LNCaP clone FGC (cell line): ENCODE measurements at regions not wholly inside any gene's neighbourhood (a gene's known extent, or its start where the extent isn't known, plus 50 kb on each side); places are given as distances from the start of the nearest gene placed in this dataset.

Experiments
- DNase-seq: peaks from one replicate; pipeline ENCODE4 v3.0.0-alpha.2; 2011; ENCODE audit warnings: low read depth
- H3K4me3 ChIP-seq: 2 replicates; pipeline ENCODE4 v1.5.1; 2011; ENCODE audit warnings: mild to moderate bottlenecking, low read depth, low read length, control low read depth
- CTCF ChIP-seq: IDR thresholded peaks from 2 replicates; pipeline ENCODE4 v1.5.1; 2012; ENCODE audit warnings: mild to moderate bottlenecking; ENCODE audit not compliant: control insufficient read depth, insufficient read depth; ENCODE audit errors: extremely low read depth

GRCh38 chr4:38497121-38497520 lies 166.9 kb upstream of the KLF3 start:
- H3K4me3 ChIP-seq: no peak overlapping the region
- TF ChIP-seq CTCF: no peak
- DNase-seq: no peak

DNA sequence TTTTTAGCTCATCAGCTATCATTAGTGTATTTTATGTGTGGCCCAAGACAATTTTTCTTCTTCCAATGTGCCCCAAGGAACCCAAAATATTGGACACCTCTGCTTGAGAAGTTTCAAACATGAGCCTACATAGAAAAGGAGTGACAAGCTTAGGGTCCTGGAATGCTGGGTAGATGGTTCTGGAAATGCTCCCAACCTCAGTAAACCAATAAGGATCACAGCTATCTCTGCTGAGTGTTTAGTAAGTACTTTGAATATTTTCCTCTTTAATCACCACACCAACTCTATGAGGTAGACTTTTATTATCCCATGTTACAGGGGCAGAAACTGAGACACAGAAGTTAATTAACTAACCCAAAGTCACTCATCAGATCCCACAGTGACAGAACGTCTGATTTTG lies 164.9 kb upstream of the KLF3 start:
- no peak for DNase-seq
- TF ChIP-seq CTCF: no peak
- H3K4me3 ChIP-seq: no peak overlapping the region

- TF ChIP-seq CTCF: no peak
- H3K4me3 ChIP-seq: no peak overlapping the region
- DNase-seq: no peak
Measured at GRCh38 chr4:38500433-38500832, 163.6 kb upstream of the KLF3 start.

DNA sequence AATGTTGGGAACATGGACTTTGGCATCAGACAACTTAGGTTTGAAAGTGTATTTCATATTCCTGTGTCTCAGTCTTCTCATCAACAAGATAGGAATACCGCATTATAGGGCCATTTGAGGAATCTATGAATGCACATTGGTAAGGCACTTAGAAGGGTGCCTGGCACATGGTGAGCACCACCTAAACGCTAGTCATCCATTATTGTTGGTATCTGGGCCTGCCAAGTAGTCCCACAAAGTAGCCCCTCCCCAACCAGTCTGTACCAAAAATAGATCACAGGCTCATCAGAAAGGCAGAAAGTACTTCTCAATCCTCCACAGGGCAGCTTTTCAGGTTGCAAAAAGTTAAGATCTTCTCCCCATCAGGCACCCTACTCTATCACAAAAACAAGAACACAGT lies 162.3 kb upstream of the KLF3 start:
- DNase-seq: no peak
- no peak overlapping the region for H3K4me3 ChIP-seq
- no peak for TF ChIP-seq CTCF

DNA sequence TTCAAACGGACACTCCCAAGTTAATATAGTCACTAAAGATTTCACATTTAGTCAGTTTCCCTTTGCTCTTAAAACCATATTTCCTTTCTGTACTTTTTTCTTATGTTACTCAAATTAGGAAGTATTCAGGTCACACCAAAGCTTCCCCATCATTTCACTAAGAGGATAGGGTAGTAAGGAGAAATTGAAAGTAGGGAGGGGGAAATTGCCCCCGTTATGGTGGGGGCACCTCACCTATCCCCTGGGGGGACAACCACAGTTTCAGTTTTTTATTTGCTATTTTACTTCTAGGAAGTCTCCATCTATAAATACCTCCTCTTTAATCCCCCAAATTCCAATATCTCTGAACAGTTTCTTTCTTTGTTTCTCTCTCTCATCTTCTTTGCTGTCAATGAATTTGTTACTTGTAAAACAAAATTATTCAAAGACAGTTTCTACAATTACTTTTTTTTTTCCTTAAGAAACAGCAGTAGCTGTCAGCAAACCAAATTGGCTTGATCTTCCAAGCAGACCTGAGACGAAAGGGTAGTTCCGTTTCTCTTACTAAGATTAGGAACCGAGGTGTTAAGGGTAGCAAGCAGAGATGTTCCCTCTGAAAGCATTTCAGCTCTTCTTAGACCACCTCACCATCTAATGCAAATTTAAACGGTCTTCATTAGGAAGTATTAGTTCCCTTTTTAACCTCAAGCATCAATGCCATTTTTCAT lies 160.2 kb upstream of the KLF3 start:
- no peak for DNase-seq
- no peak overlapping the region for H3K4me3 ChIP-seq

GRCh38 chr4:38504396-38504715 lies 159.6 kb upstream of the KLF3 start:
- no peak for DNase-seq
- TF ChIP-seq CTCF: no peak
- no peak overlapping the region for H3K4me3 ChIP-seq

More for the DNA sequence above, 160.2 kb upstream of the KLF3 start:
- no peak for TF ChIP-seq CTCF

DNA sequence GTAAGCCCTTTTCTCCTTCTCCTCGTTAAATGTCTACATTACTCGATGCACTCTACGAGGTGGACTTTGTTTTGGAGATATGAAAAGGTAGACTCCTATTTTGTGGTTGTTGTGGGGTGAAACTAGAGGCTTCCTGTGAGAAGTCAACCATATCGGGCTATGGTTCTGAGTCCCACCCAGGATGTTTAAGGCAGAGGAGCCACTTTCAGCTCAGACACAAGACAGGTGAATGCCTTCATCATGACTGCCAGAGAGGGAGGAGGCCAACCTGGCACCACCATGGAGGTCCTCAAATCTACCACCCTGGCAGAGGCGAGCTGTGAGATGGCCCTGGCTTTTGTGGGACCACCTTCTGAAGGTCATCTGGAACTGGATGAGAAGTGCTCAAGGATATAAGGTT lies 154.4 kb upstream of the KLF3 start:
- H3K4me3 ChIP-seq: no peak overlapping the region
- TF ChIP-seq CTCF: no peak
- no peak for DNase-seq
